ENCODE measurements at regions not wholly inside any gene's neighbourhood (a gene's known extent, or its start where the extent isn't known, plus 50 kb on each side); places are given as distances from the start of the nearest gene placed in this dataset.

- DNase-seq (ENCODE audit: low read depth): no peak
- no peak overlapping the region for H3K4me3 ChIP-seq (ENCODE audit: low read length)
- TF ChIP-seq, protein P1, sequence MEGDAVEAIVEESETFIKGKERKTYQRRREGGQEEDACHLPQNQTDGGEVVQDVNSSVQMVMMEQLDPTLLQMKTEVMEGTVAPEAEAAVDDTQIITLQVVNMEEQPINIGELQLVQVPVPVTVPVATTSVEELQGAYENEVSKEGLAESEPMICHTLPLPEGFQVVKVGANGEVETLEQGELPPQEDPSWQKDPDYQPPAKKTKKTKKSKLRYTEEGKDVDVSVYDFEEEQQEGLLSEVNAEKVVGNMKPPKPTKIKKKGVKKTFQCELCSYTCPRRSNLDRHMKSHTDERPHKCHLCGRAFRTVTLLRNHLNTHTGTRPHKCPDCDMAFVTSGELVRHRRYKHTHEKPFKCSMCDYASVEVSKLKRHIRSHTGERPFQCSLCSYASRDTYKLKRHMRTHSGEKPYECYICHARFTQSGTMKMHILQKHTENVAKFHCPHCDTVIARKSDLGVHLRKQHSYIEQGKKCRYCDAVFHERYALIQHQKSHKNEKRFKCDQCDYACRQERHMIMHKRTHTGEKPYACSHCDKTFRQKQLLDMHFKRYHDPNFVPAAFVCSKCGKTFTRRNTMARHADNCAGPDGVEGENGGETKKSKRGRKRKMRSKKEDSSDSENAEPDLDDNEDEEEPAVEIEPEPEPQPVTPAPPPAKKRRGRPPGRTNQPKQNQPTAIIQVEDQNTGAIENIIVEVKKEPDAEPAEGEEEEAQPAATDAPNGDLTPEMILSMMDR (conservative IDR thresholded peaks at IDR 0.05; ENCODE audit: low read length): no peak
These were observed 131.9 kb upstream of the NT5C1B start for GRCh38 chr2:18721038-18721922.

GRCh38 chr2:18719978-18720775, 130.8 kb upstream of the NT5C1B start:
- DNase-seq (ENCODE audit: low read depth): peak; percentile 61
- TF ChIP-seq, protein P1 (conservative IDR thresholded peaks at IDR 0.05; ENCODE audit: low read length): no peak

DNA sequence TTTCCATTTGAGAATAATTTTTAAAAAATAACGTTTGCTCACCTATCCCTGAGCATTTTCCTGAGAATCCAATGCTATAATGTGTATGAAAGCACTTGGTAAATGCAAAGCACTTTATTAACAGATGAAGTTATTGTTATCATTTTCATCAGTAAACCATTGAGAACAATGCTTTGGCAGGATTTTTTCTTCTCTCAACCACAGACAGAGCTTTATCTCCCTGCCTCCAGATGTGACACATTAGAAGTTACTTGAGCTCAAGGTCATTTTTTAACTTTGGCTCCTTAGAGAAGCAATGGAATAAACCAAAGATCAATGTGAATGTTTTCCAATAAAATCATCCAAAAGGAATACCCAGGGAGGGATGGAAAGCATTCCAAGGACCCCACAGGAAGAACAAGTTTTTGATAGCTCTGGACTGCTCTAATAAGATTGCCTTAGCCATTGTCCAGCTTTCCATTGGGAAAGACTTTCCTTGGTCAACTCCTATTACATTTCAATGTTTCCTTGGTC, 118.9 kb upstream of the NT5C1B start:
- no peak overlapping the region for H3K4me3 ChIP-seq (ENCODE audit: low read length)
- no peak for DNase-seq (ENCODE audit: low read depth)
- TF ChIP-seq, protein P1 (conservative IDR thresholded peaks at IDR 0.05; ENCODE audit: low read length): no peak

More at GRCh38 chr2:18719978-18720775, 130.8 kb upstream of the NT5C1B start:
- H3K4me3 ChIP-seq (ENCODE audit: low read length): no peak overlapping the region

GRCh38 chr2:18706001-18706400, 116.6 kb upstream of the NT5C1B start:
- DNase-seq (ENCODE audit: low read depth): no peak
- TF ChIP-seq, protein P1 (conservative IDR thresholded peaks at IDR 0.05; ENCODE audit: low read length): no peak
- H3K4me3 ChIP-seq (ENCODE audit: low read length): no peak overlapping the region

- TF ChIP-seq, protein P1 (conservative IDR thresholded peaks at IDR 0.05; ENCODE audit: low read length): no peak
- DNase-seq (ENCODE audit: low read depth): no peak
- H3K4me3 ChIP-seq (ENCODE audit: low read length): no peak overlapping the region
These were observed 114.9 kb upstream of the NT5C1B start for GRCh38 chr2:18704276-18704675.

GRCh38 chr2:18703555-18703954, 114.2 kb upstream of the NT5C1B start:
- TF ChIP-seq, protein P1 (conservative IDR thresholded peaks at IDR 0.05; ENCODE audit: low read length): no peak

More at GRCh38 chr2:18703555-18703954, 114.2 kb upstream of the NT5C1B start:
- H3K4me3 ChIP-seq (ENCODE audit: low read length): no peak overlapping the region
- DNase-seq (ENCODE audit: low read depth): no peak
